GM12874 (cell line): ENCODE measurements at regions not wholly inside any gene's neighbourhood (a gene's known extent, or its start where the extent isn't known, plus 50 kb on each side); places are given as distances from the start of the nearest gene placed in this dataset.

ENCODE experiments used
- TF ChIP-seq, protein P1 (sequence below): IDR thresholded peaks from 2 replicates; pipeline ENCODE4 v1.5.1; 2011; ENCODE audit warnings: low read depth, mild to moderate bottlenecking, control low read depth, low read length, moderate library complexity; ENCODE audit not compliant: insufficient read depth

GRCh38 chr6:159565181-159565710, 127.8 kb downstream of the SOD2 start:
- TF ChIP-seq, protein P1, sequence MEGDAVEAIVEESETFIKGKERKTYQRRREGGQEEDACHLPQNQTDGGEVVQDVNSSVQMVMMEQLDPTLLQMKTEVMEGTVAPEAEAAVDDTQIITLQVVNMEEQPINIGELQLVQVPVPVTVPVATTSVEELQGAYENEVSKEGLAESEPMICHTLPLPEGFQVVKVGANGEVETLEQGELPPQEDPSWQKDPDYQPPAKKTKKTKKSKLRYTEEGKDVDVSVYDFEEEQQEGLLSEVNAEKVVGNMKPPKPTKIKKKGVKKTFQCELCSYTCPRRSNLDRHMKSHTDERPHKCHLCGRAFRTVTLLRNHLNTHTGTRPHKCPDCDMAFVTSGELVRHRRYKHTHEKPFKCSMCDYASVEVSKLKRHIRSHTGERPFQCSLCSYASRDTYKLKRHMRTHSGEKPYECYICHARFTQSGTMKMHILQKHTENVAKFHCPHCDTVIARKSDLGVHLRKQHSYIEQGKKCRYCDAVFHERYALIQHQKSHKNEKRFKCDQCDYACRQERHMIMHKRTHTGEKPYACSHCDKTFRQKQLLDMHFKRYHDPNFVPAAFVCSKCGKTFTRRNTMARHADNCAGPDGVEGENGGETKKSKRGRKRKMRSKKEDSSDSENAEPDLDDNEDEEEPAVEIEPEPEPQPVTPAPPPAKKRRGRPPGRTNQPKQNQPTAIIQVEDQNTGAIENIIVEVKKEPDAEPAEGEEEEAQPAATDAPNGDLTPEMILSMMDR = no peak

- TF ChIP-seq, protein P1 = no peak
These were observed 128.6 kb downstream of the SOD2 start for GRCh38 chr6:159564456-159564855.

DNA sequence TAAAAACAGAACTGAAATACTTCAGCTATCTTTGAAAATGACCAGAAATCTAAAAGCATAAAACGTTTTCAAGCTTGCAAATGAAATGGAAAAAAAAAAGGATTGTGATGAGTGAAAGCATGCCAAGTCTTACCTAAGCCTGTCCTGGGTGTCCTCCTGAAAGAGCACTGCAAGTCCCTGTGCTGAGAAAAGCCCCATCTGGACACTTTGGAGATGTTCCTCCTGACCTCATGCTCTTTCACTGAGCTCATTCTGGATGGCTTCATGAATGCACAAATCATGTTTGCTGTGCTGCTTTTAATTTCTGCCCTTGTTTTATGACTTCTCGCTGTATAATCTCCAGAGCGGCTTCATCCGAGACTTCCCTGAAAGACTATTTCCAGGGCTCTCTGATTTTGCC, 136.0 kb downstream of the SOD2 start:
- TF ChIP-seq, protein P1 = no peak

- TF ChIP-seq, protein P1 = no peak
These were observed 137.8 kb downstream of the SOD2 start for GRCh38 chr6:159555082-159555875.

GRCh38 chr6:159541296-159541695, 151.7 kb downstream of the SOD2 start:
- TF ChIP-seq, protein P1 = no peak

DNA sequence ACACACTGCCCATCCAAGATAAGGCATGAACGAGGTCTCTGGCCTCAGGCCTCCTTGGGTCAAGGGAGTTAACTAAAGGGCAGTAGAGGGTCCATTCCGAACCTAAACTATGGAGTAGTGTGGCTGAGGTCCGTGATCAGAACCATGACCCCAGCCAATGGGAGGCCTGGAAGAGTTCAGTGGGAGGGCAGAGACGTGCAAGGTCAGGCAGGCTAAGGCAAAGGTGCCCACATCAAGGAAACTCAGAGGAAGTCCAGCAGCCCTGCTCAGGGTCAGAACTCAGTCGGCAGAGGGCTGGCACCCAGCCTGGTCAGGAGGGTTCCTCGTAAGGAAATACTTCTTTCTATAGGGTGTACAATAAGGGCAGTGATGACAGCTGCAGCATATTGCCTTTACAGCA, 152.2 kb downstream of the SOD2 start:
- TF ChIP-seq, protein P1 = no peak

DNA sequence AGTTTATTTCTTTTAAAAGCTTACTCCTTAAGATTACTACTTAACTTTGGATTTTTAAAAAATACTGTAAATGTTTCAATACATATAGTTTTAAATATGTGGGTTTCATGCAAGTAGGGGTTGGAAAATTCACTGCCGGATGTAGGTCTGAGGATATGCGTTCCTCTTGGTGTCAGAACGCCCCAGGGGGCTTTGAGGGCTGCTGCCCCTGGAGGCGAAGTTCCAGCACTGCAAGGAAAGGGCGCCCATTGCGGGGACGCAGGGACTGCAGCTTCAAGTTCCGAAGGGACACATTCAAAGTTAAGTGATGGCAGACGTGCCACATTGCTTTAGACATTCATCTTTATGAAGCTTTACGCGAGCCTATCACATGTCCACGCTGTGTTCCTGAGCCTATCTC, 152.9 kb downstream of the SOD2 start:
- TF ChIP-seq, protein P1 = peak; percentile 37; the same call in 1 of the 2 replicates
